ENCODE measurements at regions not wholly inside any gene's neighbourhood (a gene's known extent, or its start where the extent isn't known, plus 50 kb on each side); places are given as distances from the start of the nearest gene placed in this dataset.

- Mint-ChIP-seq H3K4me3 (no peak overlapping the region), H3K27me3 (ENCODE audit: low read depth, poor library complexity) (peaks cover 9% of the 10 kb centered on the region), H3K9me3 (peaks cover 12% of the 10 kb centered on the region), H3K36me3 (ENCODE audit: low read depth) (peaks cover 13% of the 10 kb centered on the region), H3K27ac (no peak overlapping the region), H3K4me1 (no peaks in the 10 kb centered on the region)
- no peak for TF ChIP-seq CTCF (IDR thresholded peaks at IDR 0.05)
- no peak for DNase-seq
These were observed 56.9 kb upstream of the BEND6 start for GRCh38 chr6:56897789-56898529.

- no peak for TF ChIP-seq CTCF (IDR thresholded peaks at IDR 0.05)
- Mint-ChIP-seq H3K27ac (no peak overlapping the region), H3K4me1 (no peaks in the 10 kb centered on the region), H3K9me3 (peaks cover 11% of the 10 kb centered on the region), H3K4me3 (no peak overlapping the region), H3K36me3 (ENCODE audit: low read depth) (peaks cover 7% of the 10 kb centered on the region), H3K27me3 (ENCODE audit: low read depth, poor library complexity) (peaks cover 3% of the 10 kb centered on the region)
- DNase-seq, result no peak
These were observed 63.2 kb upstream of the BEND6 start for GRCh38 chr6:56891754-56892153.

- H3K4me3 Mint-ChIP-seq, result no peak overlapping the region
- peaks cover 3% of the 10 kb centered on the region for H3K27me3 Mint-ChIP-seq (ENCODE audit: low read depth, poor library complexity)
- no peak overlapping the region for H3K27ac Mint-ChIP-seq
- DNase-seq, result no peak
- H3K4me1 Mint-ChIP-seq, result no peaks in the 10 kb centered on the region
- TF ChIP-seq CTCF (IDR thresholded peaks at IDR 0.05), result no peak
- H3K36me3 Mint-ChIP-seq (ENCODE audit: low read depth), result no peaks in the 10 kb centered on the region
- peaks cover 4% of the 10 kb centered on the region for H3K9me3 Mint-ChIP-seq
These were observed 64.1 kb upstream of the BEND6 start for GRCh38 chr6:56890683-56891429.

GRCh38 chr6:56890066-56890465 is 64.8 kb upstream of the BEND6 start:
- no peak overlapping the region for H3K27ac Mint-ChIP-seq
- no peak for DNase-seq
- no peak overlapping the region for H3K4me3 Mint-ChIP-seq

GRCh38 chr6:56889492-56889891 is 65.4 kb upstream of the BEND6 start:
- Mint-ChIP-seq H3K4me1 (no peaks in the 10 kb centered on the region), H3K4me3 (no peak overlapping the region), H3K27ac (no peak overlapping the region), H3K36me3 (ENCODE audit: low read depth) (no peaks in the 10 kb centered on the region), H3K27me3 (ENCODE audit: low read depth, poor library complexity) (peaks cover 3% of the 10 kb centered on the region), H3K9me3 (peaks cover 4% of the 10 kb centered on the region)
- no peak for TF ChIP-seq CTCF (IDR thresholded peaks at IDR 0.05)
- no peak for DNase-seq

More at GRCh38 chr6:56890066-56890465, 64.8 kb upstream of the BEND6 start:
- Mint-ChIP-seq H3K4me1 (no peaks in the 10 kb centered on the region), H3K27me3 (ENCODE audit: low read depth, poor library complexity) (peaks cover 3% of the 10 kb centered on the region), H3K36me3 (ENCODE audit: low read depth) (no peaks in the 10 kb centered on the region), H3K9me3 (peaks cover 4% of the 10 kb centered on the region)
- TF ChIP-seq CTCF (IDR thresholded peaks at IDR 0.05), result no peak
